ENCODE measurements at regions not wholly inside any gene's neighbourhood (a gene's known extent, or its start where the extent isn't known, plus 50 kb on each side); places are given as distances from the start of the nearest gene placed in this dataset.

DNA sequence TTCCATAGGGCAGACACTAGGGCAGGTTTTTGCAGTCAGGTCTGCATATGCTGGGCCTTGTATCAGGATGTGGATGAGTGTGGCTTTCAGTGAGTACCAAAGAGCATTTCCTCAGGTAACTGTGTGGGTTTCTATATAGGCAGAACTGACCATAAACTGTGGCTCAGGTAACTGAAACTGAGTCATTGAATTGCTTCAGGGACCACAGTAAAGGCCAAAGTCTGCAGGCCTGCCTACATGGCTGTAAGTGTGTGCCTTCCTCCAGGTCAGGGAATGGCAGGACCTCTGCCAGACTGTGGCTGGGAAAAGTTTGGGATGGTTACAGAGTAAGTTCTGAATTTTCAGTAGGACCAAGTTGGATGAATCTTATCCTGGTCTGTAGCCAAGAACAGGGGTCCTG lies 85.6 kb downstream of the ZNF486 start:
- no peak for TF ChIP-seq CTCF (IDR thresholded peaks at IDR 0.05)
- H2AFZ ChIP-seq: peak overlapping the region; percentile 48
- H3K79me2 ChIP-seq: no peaks in the 10 kb centered on the region
- peaks cover 4% of the 10 kb centered on the region for H3K4me1 ChIP-seq
- H3K27ac ChIP-seq: no peak overlapping the region
- no peaks in the 10 kb centered on the region for H3K9me3 ChIP-seq (ENCODE audit: control insufficient read depth, low read length)
- no peak overlapping the region for H3K4me3 ChIP-seq (ENCODE audit: low read depth, low read length)
- H3K4me2 ChIP-seq (ENCODE audit: low read length): no peak overlapping the region
- no peaks in the 10 kb centered on the region for H3K27me3 ChIP-seq (ENCODE audit: control insufficient read depth, insufficient read depth, low read length)
- no peaks in the 10 kb centered on the region for H3K36me3 ChIP-seq (ENCODE audit: control insufficient read depth, insufficient read depth, low read length)
- H3K9ac ChIP-seq: no peak overlapping the region

GRCh38 chr19:20250627-20251026 lies 83.6 kb downstream of the ZNF486 start:
- Histone ChIP-seq H3K27ac (no peak overlapping the region), H3K27me3 (ENCODE audit: control insufficient read depth, insufficient read depth, low read length) (no peaks in the 10 kb centered on the region)
- no peak for TF ChIP-seq CTCF (IDR thresholded peaks at IDR 0.05)

DNA sequence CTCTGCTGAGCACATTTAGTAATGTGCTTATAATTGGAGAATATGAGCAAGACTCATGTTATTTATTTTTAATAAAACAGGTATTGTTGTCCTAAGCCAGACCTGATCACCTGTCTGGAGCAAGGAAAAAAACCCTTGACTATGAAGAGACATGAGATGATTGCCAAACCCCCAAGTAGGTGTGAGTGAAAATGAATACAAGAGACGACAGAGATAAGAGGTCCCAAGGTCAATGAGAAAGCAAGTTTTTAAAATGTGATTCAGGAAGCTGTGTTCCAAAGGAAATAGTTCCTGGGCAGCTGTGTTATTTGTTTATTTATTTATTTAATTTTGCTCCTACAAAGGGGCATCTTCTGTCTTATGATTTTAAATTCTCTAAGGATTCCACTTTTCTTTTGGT lies 83.1 kb downstream of the ZNF486 start:
- no peaks in the 10 kb centered on the region for H3K79me2 ChIP-seq
- no peak overlapping the region for H3K9ac ChIP-seq
- H3K4me2 ChIP-seq (ENCODE audit: low read length): peak overlapping the region; percentile 13
- H3K4me1 ChIP-seq: peaks cover 6% of the 10 kb centered on the region
- no peaks in the 10 kb centered on the region for H3K27me3 ChIP-seq (ENCODE audit: control insufficient read depth, insufficient read depth, low read length)
- no peak for TF ChIP-seq CTCF (IDR thresholded peaks at IDR 0.05)
- no peak overlapping the region for H3K4me3 ChIP-seq (ENCODE audit: low read depth, low read length)
- no peak overlapping the region for H3K27ac ChIP-seq
- peak overlapping the region; percentile 10 for H2AFZ ChIP-seq
- H3K9me3 ChIP-seq (ENCODE audit: control insufficient read depth, low read length): no peaks in the 10 kb centered on the region
- no peaks in the 10 kb centered on the region for H3K36me3 ChIP-seq (ENCODE audit: control insufficient read depth, insufficient read depth, low read length)

More at GRCh38 chr19:20250627-20251026, 83.6 kb downstream of the ZNF486 start:
- H3K9ac ChIP-seq: no peak overlapping the region
- H2AFZ ChIP-seq: peak overlapping the region; percentile 10
- no peak overlapping the region for H3K4me3 ChIP-seq (ENCODE audit: low read depth, low read length)
- H3K9me3 ChIP-seq (ENCODE audit: control insufficient read depth, low read length): no peaks in the 10 kb centered on the region
- peak overlapping the region; percentile 13 for H3K4me2 ChIP-seq (ENCODE audit: low read length)
- peaks cover 6% of the 10 kb centered on the region for H3K4me1 ChIP-seq
- no peaks in the 10 kb centered on the region for H3K79me2 ChIP-seq
- H3K36me3 ChIP-seq (ENCODE audit: control insufficient read depth, insufficient read depth, low read length): no peaks in the 10 kb centered on the region
